RWPE1 (cell line): ENCODE measurements at regions not wholly inside any gene's neighbourhood (a gene's known extent, or its start where the extent isn't known, plus 50 kb on each side); places are given as distances from the start of the nearest gene placed in this dataset.

ENCODE experiments used
- CTCF ChIA-PET: fragments of 350-600 bp; sonication (Branson Sonifier 250); formaldehyde crosslinking; extraction: SDS; loops from one replicate; lab custom pipeline; 2021; lab: Yijun Ruan, JAX
- POLR2A ChIA-PET: fragments of 400-600 bp; formaldehyde crosslinking; extraction: SDS; loops from one replicate; lab custom pipeline; 2020; ENCODE audit warnings: antibody characterized with exemption; ENCODE audit not compliant: low non-redundant PET; lab: Yijun Ruan, JAX
- DNase-seq: peaks from one replicate; pipeline ENCODE4 v3.0.0; 2012; ENCODE audit warnings: low spot score
- H3K27ac ChIP-seq: fragments of 450-650 bp; 2 replicates; pipeline ENCODE4 v1.5.1; 2017
- CTCF ChIP-seq: fragments of 450-650 bp; conservative IDR thresholded peaks from 2 replicates; pipeline ENCODE4 v1.5.1; 2017; ENCODE audit warnings: low read depth, mild to moderate bottlenecking

- TF ChIP-seq CTCF: no peak
- POLR2A ChIA-PET: no interaction called here
- H3K27ac ChIP-seq: no peak overlapping the region
- CTCF ChIA-PET: no interaction called here
- peak; percentile 57 for DNase-seq
Measured at GRCh38 chr4:26116057-26116456, 202.0 kb downstream of the SMIM20 start.

- POLR2A ChIA-PET: no interaction called here
- TF ChIP-seq CTCF: no peak
- DNase-seq: no peak
- CTCF ChIA-PET: no interaction called here
- no peak overlapping the region for H3K27ac ChIP-seq
Measured at GRCh38 chr4:26120098-26120825, 200.6 kb upstream of the RBPJ start.

- ChIA-PET CTCF (no interaction called here), POLR2A (no interaction called here)
- no peak for TF ChIP-seq CTCF
- no peak for DNase-seq
- H3K27ac ChIP-seq: no peak overlapping the region
Measured at GRCh38 chr4:26122690-26123089, 198.1 kb upstream of the RBPJ start.

- CTCF ChIA-PET: no interaction called here
- no peak overlapping the region for H3K27ac ChIP-seq
- DNase-seq: peak; percentile 16
- POLR2A ChIA-PET: no interaction called here
- no peak for TF ChIP-seq CTCF
Measured at GRCh38 chr4:26124753-26125321, 196.0 kb upstream of the RBPJ start.

DNA sequence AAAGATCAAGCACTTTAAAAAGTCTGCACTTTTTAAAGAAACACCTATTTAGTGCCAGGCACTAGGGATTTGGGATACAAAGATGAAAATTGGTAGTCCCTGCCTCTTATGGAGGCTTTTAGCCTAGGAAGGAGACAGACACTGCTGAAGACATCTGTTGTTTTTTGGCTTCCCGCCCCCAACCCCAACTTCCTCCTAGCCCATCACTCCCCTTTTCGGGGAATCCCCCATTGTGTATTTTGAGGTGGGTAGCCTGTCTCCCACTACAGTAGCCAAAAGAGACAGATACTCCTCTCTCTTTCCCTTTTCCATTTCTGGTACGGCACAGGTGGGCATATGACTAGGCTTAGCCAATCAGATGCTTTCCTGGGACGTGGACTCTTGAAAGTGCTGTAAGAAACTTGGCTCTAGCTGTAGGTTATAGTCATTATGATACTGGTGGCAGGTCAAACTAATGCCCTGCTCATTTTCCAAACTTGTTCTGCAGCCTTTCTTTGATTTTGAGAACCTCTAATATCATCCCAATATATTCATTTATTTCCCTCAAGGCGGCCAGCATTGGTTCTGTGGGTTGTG, 194.6 kb upstream of the RBPJ start:
- POLR2A ChIA-PET: no interaction called here
- no peak for TF ChIP-seq CTCF
- CTCF ChIA-PET: interaction anchor here (0.8 kb wide), 2 partner anchors 138 to 1328 kb away, joined by 3 to 4 read pairs; no protein-coding TSS in a partner anchor

DNA sequence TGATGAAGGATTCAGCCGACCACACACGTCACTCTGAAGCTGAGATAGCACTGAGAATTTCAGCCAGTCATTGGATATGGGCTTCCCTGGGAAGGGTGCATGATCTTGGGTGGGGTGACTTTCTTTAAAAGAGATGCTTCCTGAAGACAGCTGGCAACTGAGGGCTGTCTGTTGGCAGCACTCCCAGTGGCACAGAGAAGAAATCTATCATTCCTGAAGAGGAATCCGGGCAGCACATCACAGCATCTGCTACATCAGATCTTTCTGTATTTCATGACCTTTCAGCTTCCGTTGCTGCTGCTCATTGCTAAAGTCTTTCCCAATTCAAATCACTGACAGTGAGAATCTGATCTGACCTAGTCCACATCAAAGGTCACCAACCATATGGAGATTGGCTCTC, 193.8 kb upstream of the RBPJ start:
- DNase-seq: no peak
- POLR2A ChIA-PET: no interaction called here
- no peak overlapping the region for H3K27ac ChIP-seq
- no peak for TF ChIP-seq CTCF
- CTCF ChIA-PET: interaction anchor here (0.6 to 1.1 kb wide), 4 partner anchors 97 to 1329 kb away, joined by 3 to 5 read pairs (median 4); no protein-coding TSS in a partner anchor

More for the DNA sequence above, 194.6 kb upstream of the RBPJ start:
- DNase-seq: no peak
- no peak overlapping the region for H3K27ac ChIP-seq
